SW480 (cell line): ENCODE measurements at regions not wholly inside any gene's neighbourhood (a gene's known extent, or its start where the extent isn't known, plus 50 kb on each side); places are given as distances from the start of the nearest gene placed in this dataset.
"Not testable (repeated sequence)": the region's sequence is repeated elsewhere in the genome, so short reads cannot be mapped to it uniquely, and the experiment has no call there.

Experiments
- DNase-seq: peaks from one replicate; pipeline ENCODE4 v3.0.0-alpha.2; 2016; ENCODE audit warnings: low spot score

DNA sequence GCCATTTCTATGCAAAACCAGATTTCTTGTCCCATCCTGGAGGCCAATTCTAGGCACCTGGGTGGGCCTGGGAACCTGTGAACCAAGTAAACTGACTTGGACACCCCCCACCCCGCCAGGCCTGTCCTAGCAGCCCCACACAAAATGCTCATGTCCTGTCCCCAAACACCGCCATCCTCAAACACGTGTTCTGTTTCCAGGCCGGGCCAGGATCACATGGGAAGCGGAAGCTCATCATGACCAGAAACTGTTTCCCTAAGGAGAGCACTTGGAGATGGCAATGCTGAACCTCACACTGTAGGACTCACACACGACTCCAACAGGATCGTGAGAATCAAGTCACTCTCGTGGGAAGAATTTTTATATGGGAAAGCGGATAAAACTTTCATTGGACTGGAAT, 78.7 kb upstream of the DRD5 start:
- not testable (repeated sequence) for DNase-seq

DNA sequence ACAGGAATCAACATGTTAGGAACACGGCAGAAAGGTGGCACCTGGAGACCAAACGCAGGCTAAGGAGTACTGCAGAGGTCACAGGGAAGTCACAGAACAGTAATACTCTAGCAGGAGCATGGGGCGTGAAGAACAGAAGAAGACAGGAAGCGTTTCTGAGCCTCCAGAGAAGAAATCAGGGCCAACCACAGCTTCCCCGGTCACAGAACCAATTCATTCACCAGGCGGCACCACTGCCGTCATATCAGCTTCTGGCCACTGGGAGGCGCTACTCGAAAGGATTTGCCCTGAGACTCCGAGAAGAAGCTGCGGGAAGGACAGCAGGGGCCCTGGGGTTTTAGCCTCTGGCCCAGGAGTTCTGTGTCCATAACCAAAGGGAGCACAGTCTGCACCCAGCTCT, 78.0 kb upstream of the DRD5 start:
- DNase-seq, result peak; percentile 20

DNA sequence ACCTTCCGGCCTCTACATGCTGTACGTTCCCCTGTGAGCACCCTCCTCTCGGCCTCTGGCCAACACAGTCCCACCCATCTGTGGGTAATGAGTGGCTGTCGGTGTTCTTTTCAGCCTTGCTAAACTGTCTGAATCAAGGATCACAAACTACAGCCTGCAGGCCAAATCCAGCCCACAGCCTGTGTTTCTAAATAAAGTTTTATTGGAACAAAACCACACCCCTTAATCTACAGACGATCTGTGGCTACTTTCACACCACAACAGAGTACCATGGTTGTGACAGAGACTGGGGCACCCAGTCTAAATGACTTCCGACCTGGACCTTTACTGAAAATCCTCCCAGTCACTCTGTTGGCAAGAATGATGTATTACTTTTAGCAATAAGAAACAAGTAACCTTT, 77.3 kb upstream of the DRD5 start:
- not testable (repeated sequence) for DNase-seq

DNA sequence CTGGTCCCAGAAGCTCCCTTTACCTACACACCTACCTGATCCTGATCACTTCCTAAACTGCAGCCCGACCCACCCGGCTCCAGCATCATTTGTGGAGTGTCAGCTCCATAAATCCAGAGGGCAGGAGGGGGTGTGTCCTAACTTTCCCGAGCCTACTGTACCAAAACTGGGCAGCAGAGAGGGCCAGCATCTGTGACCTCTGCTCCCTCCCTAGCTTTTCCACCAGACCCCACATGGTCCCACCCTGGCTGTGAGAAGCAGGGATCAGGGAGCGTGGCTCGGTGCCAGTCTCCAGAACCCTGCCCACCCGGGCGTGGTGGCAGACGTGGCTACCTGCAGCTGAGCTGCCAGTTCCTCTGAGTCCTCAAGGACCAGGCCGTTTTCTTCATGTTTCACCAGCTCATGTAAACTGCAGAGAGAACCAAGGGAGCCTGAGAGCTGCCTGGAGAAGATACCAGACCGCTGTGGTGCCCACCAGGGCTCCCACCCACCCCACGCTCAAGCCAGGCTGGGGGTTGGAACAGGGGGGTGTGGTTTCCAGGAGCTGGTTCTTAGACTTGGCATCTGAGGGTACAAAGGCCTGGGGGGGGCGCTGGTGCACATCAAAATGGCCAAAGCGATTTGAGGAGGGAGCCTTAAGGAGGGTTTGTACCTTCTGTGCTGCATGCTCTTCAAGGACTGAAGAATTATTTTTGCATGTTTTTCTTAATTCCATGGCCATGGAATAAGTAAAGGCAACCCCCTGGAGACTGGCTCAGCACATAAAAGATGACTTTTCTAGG, 76.7 kb upstream of the DRD5 start:
- DNase-seq, result no peak

DNA sequence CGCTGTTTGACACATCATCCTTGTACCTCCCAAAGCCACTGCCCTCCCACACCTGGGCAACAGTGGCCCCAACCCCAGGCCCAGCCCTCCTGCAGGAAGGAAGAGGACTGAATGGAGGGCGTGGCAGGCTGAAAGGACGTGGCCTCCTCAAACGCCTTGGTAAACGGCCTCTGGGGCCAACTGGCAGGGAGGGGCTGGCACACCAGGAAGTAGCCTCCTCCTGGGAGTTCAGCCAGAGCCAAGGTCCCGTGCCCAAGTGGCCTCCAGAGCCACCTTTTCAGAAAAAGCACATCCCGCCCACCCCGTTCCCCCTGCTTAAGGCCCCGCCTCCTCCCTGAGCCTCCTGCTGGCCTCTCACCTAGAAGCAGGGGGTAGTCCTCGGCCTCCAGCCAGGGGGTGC, 74.2 kb upstream of the DRD5 start:
- DNase-seq, result peak; percentile 4

DNA sequence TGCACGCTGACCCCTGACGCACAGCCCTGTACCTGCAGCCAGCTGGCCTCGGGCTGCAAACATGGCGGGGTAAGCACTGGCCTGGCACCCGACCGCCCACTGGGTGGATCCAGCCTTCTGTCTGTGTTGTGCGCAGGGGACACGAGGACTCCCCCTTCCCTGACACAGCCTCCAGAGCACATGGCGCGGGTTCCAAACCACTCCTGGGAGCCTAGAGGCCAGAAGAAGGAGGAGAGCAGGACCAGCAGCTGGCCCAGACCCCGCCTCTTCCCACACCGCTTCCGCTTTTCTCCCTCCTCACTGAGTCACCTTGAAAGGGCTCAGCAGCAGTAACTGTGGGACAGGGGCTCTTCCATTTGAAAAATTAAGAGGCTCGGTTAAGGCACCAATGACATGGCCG, 73.5 kb upstream of the DRD5 start:
- not testable (repeated sequence) for DNase-seq

DNA sequence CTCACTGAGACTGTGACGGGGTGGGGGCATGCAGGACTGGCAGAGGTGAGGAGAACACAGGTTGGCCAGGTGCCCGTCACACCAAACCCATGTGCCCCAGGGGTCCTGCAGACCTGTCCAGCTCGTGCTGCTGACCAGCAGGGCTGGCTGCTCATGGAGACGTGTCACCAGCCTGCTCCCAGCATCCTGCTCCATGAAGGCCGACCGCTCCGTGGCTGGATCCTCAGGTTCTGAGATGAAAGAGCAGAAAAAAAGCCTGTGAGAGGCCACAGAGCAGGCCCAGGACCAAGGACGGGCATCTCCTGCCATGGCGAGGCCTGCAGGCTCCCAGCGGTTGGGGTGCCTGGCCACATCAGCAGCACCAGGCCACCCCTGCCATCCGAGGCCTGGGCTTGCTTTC, 71.7 kb upstream of the DRD5 start:
- DNase-seq, result no peak

DNA sequence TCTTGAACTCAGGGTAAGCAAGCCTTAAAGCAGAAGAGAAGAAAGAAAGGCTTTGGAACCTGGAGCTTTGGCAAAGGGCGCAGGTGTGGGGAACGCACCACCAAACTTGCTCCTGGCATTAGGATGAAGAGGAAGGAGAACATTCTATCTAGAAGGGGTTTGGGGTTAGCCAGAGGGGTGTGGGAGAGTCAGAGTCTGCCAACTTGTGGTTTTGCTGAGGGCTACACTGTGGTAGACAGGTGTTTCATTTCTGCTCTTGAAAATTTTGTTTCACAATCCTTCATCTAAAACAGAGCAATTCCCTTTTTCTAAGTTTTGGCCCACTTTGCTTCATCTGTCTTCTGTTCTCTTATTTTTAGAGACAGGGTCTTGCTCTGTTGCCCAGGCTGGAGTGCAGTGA, 66.2 kb upstream of the DRD5 start:
- not testable (repeated sequence) for DNase-seq

DNA sequence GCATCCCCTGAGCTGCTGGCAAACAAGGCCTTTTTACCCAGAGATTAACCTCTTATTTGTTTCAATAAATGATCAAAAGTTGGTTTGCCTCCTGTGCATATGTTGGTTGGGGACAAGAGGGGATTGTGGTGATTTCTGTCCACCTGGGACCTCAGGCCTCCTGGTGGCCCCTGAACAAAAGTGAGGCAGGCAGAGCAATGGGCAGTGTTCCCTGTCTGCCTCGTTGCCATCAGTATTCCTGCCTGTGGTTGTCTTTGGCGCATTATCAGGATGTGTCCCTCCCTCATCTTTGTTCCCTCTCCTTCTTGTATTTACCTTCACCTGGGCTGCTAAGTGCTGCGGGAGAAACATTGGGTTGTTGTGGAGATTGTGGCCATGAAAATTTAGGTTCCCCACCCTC, 65.3 kb upstream of the DRD5 start:
- no peak for DNase-seq

DNA sequence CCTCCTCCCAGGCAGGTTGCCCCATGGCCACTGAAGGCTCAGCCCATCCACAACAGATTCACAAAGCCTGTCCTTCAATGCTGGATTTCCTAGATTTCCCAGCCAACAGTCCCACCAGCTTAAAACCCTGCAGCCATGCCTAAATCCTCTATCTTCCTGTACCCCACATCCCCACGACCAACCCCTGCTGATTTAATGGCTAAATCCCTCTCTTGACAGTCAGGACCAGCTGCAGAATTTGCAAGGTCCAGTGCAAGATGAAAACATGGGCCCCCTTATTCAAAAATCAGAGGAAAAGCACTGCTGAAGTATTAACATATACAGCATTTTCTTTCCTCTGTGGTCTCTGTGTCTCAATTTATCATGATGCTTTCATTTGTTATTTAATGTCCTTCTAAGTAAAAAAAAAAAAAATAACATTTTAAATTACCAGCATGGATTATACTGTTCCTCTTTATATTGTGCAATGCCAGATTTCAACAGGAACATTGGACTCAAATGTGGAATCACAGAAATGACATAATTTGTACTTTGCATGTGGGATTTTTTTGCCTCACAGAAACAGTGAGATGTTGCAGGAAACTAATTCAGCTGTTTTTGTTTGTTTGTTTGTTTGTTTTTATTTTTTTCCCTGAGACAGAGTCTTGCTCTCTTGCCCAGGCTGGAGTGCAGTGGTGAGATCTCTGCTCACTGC, 63.0 kb upstream of the DRD5 start:
- DNase-seq, result not testable (repeated sequence)

DNA sequence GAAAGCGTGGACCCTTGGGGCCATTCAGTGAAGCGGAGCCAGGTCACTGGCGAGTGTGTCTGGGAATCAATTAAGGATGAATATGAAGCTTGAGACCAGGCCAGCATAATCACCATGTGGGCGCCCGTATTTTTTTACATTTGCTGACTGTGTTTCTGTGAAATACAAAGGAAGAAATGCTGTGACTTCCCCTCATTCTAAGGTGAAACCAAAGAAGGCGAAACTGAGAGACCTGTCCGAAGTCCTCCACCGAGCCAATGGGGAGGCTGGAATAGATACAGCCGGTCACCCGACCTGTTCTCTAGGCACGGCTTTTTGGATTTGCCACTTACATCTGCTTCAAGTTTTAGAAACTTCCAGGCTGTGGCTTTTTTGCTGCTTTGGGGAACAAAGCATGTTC, 59.3 kb upstream of the DRD5 start:
- DNase-seq, result not testable (repeated sequence)
